GM20000 (cell line): ENCODE measurements at regions not wholly inside any gene's neighbourhood (a gene's known extent, or its start where the extent isn't known, plus 50 kb on each side); places are given as distances from the start of the nearest gene placed in this dataset.
"Not testable (repeated sequence)": the region's sequence is repeated elsewhere in the genome, so short reads cannot be mapped to it uniquely, and the experiment has no call there.

ENCODE experiments used
- DNase-seq: peaks from one replicate; pipeline ENCODE4 v3.0.0; 2012; ENCODE audit warnings: low spot score
- TF ChIP-seq, protein P1 (sequence below): IDR thresholded peaks from 2 replicates; pipeline ENCODE4 v1.5.1; 2012; ENCODE audit warnings: mild to moderate bottlenecking, control low read depth; ENCODE audit errors: extremely low read depth, missing control alignments

DNA sequence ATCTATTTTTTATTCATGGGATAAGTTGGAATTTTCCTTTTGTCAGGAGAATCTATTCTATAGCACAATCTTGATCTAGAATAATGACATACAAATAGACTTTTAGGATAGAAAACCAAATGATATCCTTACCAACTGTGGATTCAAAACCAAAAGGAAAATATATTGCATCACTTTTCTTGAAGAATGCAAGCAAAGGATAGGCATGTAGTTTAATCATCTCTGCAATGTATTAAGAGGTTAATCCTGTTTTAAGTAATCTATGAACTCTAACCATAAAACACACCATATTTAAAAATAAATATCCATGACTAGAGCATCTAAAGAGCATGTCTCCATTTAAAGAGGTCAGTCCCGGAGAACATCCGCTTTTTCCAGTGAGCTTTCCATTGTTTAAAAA is 106.7 kb upstream of the CNKSR3 start:
- TF ChIP-seq, protein P1, sequence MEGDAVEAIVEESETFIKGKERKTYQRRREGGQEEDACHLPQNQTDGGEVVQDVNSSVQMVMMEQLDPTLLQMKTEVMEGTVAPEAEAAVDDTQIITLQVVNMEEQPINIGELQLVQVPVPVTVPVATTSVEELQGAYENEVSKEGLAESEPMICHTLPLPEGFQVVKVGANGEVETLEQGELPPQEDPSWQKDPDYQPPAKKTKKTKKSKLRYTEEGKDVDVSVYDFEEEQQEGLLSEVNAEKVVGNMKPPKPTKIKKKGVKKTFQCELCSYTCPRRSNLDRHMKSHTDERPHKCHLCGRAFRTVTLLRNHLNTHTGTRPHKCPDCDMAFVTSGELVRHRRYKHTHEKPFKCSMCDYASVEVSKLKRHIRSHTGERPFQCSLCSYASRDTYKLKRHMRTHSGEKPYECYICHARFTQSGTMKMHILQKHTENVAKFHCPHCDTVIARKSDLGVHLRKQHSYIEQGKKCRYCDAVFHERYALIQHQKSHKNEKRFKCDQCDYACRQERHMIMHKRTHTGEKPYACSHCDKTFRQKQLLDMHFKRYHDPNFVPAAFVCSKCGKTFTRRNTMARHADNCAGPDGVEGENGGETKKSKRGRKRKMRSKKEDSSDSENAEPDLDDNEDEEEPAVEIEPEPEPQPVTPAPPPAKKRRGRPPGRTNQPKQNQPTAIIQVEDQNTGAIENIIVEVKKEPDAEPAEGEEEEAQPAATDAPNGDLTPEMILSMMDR: no peak
- DNase-seq: no peak

- TF ChIP-seq, protein P1: no peak
- no peak for DNase-seq
Measured at GRCh38 chr6:154619146-154619545, 108.7 kb upstream of the CNKSR3 start.

DNA sequence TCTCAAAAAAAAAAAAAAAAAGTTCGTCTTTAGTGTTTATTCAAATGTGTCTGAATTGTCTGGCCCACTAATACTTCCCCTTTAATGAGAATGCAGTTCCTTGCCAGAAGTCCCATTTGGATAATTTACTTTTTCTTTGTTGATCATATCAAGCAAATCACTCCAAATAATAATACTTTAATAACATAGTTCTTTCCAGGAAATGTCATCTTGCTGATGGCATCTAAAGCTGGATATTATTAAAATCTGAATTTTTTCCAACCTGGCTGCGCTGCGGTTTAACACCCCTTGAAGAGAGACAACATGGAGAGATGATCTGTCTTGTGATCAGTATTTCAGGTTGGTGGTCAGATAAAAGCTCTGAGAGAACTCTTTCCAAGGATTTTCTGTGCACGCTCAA is 111.2 kb upstream of the CNKSR3 start:
- TF ChIP-seq, protein P1: no peak
- DNase-seq: no peak

DNA sequence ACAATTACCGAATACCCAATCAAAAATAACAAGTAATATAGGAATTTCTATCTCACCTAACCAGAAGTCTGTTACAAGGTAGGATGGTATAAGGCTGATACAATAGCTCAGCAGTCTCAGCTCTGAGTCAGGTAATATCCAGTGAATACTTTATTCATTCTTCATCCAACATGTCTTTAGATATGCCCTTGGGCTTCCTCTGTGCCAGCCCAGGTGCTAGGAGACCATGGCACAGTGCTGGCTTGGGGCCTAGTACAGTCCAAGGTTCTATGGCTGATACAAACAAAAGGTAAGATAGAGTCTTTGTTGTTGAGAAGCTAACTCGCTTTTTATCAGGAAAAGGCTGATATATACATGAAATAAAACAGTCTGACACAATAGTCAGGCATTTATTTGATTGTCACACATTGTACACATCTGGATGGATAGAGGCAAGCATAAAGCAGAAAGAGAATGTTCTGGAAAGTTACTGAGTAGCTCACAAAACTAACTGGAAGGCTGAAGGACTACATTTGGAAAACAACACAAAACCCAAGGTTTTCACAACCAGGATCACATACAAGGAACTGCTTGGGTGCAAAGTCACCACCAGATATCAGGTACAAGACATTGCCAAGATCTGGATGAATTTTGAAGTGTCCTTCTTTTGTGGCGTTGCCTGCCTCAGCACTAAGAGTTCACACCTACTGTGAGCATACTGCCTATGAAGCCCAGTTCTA is 110.4 kb upstream of the SCAF8 start:
- TF ChIP-seq, protein P1: no peak
- no peak for DNase-seq

DNA sequence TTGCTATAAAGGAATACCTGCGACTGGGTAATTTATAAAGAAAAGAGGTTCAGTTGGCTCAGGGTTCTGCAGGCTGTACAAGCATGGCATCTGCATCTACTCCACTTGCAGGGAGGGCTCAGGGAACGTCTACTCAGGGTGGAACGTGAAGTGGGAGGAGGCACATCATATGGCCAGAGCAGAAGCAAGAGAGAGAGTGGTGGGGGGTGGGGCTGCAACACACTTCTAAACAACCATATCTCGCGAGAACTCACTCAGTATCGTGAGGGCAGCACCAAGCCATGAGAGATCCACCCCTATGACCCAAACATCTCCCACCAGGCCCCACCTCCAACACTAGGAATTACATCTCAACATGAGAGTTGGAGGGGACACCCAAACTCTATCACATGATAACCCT is 109.8 kb upstream of the SCAF8 start:
- no peak for DNase-seq
- TF ChIP-seq, protein P1: no peak

GRCh38 chr6:154624038-154624599 is 109.1 kb upstream of the SCAF8 start:
- DNase-seq: no peak
- TF ChIP-seq, protein P1: no peak

GRCh38 chr6:154624727-154625126 is 108.5 kb upstream of the SCAF8 start:
- not testable (repeated sequence) for DNase-seq

- TF ChIP-seq, protein P1: no peak
- DNase-seq: no peak
Measured at GRCh38 chr6:154625721-154626120, 107.5 kb upstream of the SCAF8 start.
